SK-N-SH treated with all-trans-retinoic acid at 6 μM for 48 hours (cell line): ENCODE measurements at regions not wholly inside any gene's neighbourhood (a gene's known extent, or its start where the extent isn't known, plus 50 kb on each side); places are given as distances from the start of the nearest gene placed in this dataset.

Experiments used
- ATAC-seq: fragments of 200-7000 bp; cut with Tn5 transposase; 3 replicates; pipeline ENCODE4 v1.9.1; 2020; ENCODE audit warnings: mild to moderate bottlenecking, moderate library complexity
- ARNTL ChIP-seq: fragments of 450-650 bp; formaldehyde crosslinking; IDR thresholded peaks from 2 replicates; pipeline ENCODE4 v1.5.0; 2020; ENCODE audit warnings: low read depth, mild to moderate bottlenecking, moderate library complexity, borderline replicate concordance
- CREB5 ChIP-seq: fragments of 250-450 bp; sonication (Bioruptor Pico); IDR thresholded peaks from 2 replicates; pipeline ENCODE4 v1.5.1; 2020; ENCODE audit warnings: low read depth, mild to moderate bottlenecking, moderate library complexity
- CSDC2 ChIP-seq: fragments of 250-450 bp; sonication (Bioruptor Pico); IDR thresholded peaks from 2 replicates; pipeline ENCODE4 v1.5.0; 2020; ENCODE audit warnings: mild to moderate bottlenecking, moderate library complexity
- CSRNP3 ChIP-seq: fragments of 250-450 bp; sonication (Bioruptor Pico); IDR thresholded peaks from 2 replicates; pipeline ENCODE4 v1.5.1; 2021; ENCODE audit warnings: mild to moderate bottlenecking, moderate library complexity
- ESRRG ChIP-seq: fragments of 250-450 bp; sonication (Bioruptor Pico); IDR thresholded peaks from 2 replicates; pipeline ENCODE4 v1.6.1; 2021; ENCODE audit warnings: mild to moderate bottlenecking
- GLIS3 ChIP-seq: fragments of 250-450 bp; sonication (Bioruptor Pico); IDR thresholded peaks from 2 replicates; pipeline ENCODE4 v1.5.0; 2020; ENCODE audit warnings: mild to moderate bottlenecking, moderate library complexity
- ISL1 ChIP-seq: fragments of 250-450 bp; sonication (Bioruptor Pico); IDR thresholded peaks from 2 replicates; pipeline ENCODE4 v2.1.2; 2022; ENCODE audit warnings: mild to moderate bottlenecking, moderate library complexity
- OSR1 ChIP-seq: fragments of 250-450 bp; sonication (Bioruptor Pico); IDR thresholded peaks from 2 replicates; pipeline ENCODE4 v1.8.0; 2022; ENCODE audit warnings: moderate library complexity, mild to moderate bottlenecking, inconsistent platforms
- PATZ1 ChIP-seq: fragments of 250-450 bp; sonication (Bioruptor Pico); IDR thresholded peaks from 2 replicates; pipeline ENCODE4 v1.8.0; 2020; ENCODE audit warnings: mild to moderate bottlenecking, moderate library complexity, borderline replicate concordance
- POU6F1 ChIP-seq: fragments of 250-450 bp; sonication (Bioruptor Pico); IDR thresholded peaks from 2 replicates; pipeline ENCODE4 v1.8.0; 2021; ENCODE audit warnings: low read depth, mild to moderate bottlenecking, moderate library complexity, borderline replicate concordance
- PPARA ChIP-seq: fragments of 250-450 bp; sonication (Bioruptor Pico); IDR thresholded peaks from 2 replicates; pipeline ENCODE4 v1.5.0; 2020; ENCODE audit warnings: mild to moderate bottlenecking, borderline replicate concordance
- RARB ChIP-seq: fragments of 250-450 bp; sonication (Bioruptor Pico); IDR thresholded peaks from 2 replicates; pipeline ENCODE4 v1.8.0; 2021; ENCODE audit warnings: mild to moderate bottlenecking, moderate library complexity
- SNAI2 ChIP-seq: fragments of 250-450 bp; sonication (Bioruptor Pico); IDR thresholded peaks from 2 replicates; pipeline ENCODE4 v1.5.0; 2020; ENCODE audit warnings: mild to moderate bottlenecking, moderate library complexity
- TOX ChIP-seq: fragments of 250-450 bp; sonication (Bioruptor Pico); IDR thresholded peaks from 2 replicates; pipeline ENCODE4 v1.8.0; 2021; ENCODE audit warnings: mild to moderate bottlenecking, moderate library complexity, borderline replicate concordance
- TSHZ2 ChIP-seq: fragments of 250-450 bp; sonication (Bioruptor Pico); IDR thresholded peaks from 2 replicates; pipeline ENCODE4 v1.5.0; 2020; ENCODE audit warnings: mild to moderate bottlenecking, moderate library complexity
- ZC3H10 ChIP-seq: fragments of 250-450 bp; sonication (Bioruptor Pico); IDR thresholded peaks from 2 replicates; pipeline ENCODE4 v1.5.1; 2021; ENCODE audit warnings: mild to moderate bottlenecking, moderate library complexity
- ZFP3 ChIP-seq: fragments of 250-450 bp; sonication (Bioruptor Pico); IDR thresholded peaks from 2 replicates; pipeline ENCODE4 v1.5.0; 2020; ENCODE audit warnings: mild to moderate bottlenecking, moderate library complexity
- ZFP30 ChIP-seq: fragments of 450-650 bp; formaldehyde crosslinking; IDR thresholded peaks from 2 replicates; pipeline ENCODE4 v1.5.0; 2022; ENCODE audit warnings: mild to moderate bottlenecking, moderate library complexity
- ZNF565 ChIP-seq: fragments of 450-650 bp; formaldehyde crosslinking; conservative IDR thresholded peaks from 2 replicates; pipeline ENCODE4 v1.5.0; 2020; ENCODE audit warnings: low read depth, mild to moderate bottlenecking, moderate library complexity
- ZNF8 ChIP-seq: fragments of 450-650 bp; formaldehyde crosslinking; IDR thresholded peaks from 2 replicates; pipeline ENCODE4 v1.5.0; 2020; ENCODE audit warnings: mild to moderate bottlenecking, moderate library complexity

- ATAC-seq, result no peak
- no peak for TF ChIP-seq OSR1 (CRISPR knock-in tag)
- no peak for TF ChIP-seq ARNTL (CRISPR knock-in tag)
- TF ChIP-seq RARB (CRISPR knock-in tag), result no peak
- TF ChIP-seq ZFP30 (CRISPR knock-in tag), result no peak
- TF ChIP-seq TSHZ2, result no peak
- no peak for TF ChIP-seq ZNF565
- TF ChIP-seq ZNF8 (CRISPR knock-in tag), result no peak
- TF ChIP-seq PPARA (CRISPR knock-in tag), result no peak
These were observed 247.7 kb upstream of the RFX3 start for GRCh38 chr9:3773362-3774060.

- TF ChIP-seq TOX (CRISPR knock-in tag) (no peak), ISL1 (CRISPR knock-in tag) (no peak), ZC3H10 (CRISPR knock-in tag) (no peak)
- ATAC-seq, result no peak
These were observed 243.8 kb upstream of the RFX3 start for GRCh38 chr9:3769646-3770045.

GRCh38 chr9:3768712-3769457, 243.1 kb upstream of the RFX3 start:
- TF ChIP-seq CREB5 (CRISPR knock-in tag) (no peak), ZNF8 (CRISPR knock-in tag) (no peak), ZNF565 (no peak), GLIS3 (CRISPR knock-in tag) (no peak), PATZ1 (CRISPR knock-in tag) (no peak), ZFP30 (CRISPR knock-in tag) (no peak), CSRNP3 (CRISPR knock-in tag) (no peak), SNAI2 (CRISPR knock-in tag) (no peak), RARB (CRISPR knock-in tag) (no peak), ESRRG (CRISPR knock-in tag) (no peak), CSDC2 (CRISPR knock-in tag) (no peak), ZC3H10 (CRISPR knock-in tag) (no peak)
- no peak for ATAC-seq

GRCh38 chr9:3768286-3768685, 242.5 kb upstream of the RFX3 start:
- no peak for TF ChIP-seq GLIS3 (CRISPR knock-in tag)
- no peak for TF ChIP-seq PATZ1 (CRISPR knock-in tag)
- TF ChIP-seq ESRRG (CRISPR knock-in tag), result no peak
- no peak for TF ChIP-seq ZFP3 (CRISPR knock-in tag)
- no peak for TF ChIP-seq ZC3H10 (CRISPR knock-in tag)
- no peak for TF ChIP-seq PPARA (CRISPR knock-in tag)
- no peak for TF ChIP-seq CSDC2 (CRISPR knock-in tag)
- TF ChIP-seq CREB5 (CRISPR knock-in tag), result no peak
- TF ChIP-seq ISL1 (CRISPR knock-in tag), result no peak
- TF ChIP-seq ARNTL (CRISPR knock-in tag), result no peak
- no peak for TF ChIP-seq SNAI2 (CRISPR knock-in tag)
- TF ChIP-seq ZNF8 (CRISPR knock-in tag), result no peak
- no peak for TF ChIP-seq ZNF565
- TF ChIP-seq POU6F1 (CRISPR knock-in tag), result no peak
- TF ChIP-seq OSR1 (CRISPR knock-in tag), result no peak
- ATAC-seq, result no peak
